GM21737 (cell line): ENCODE measurements at regions not wholly inside any gene's neighbourhood (a gene's known extent, or its start where the extent isn't known, plus 50 kb on each side); places are given as distances from the start of the nearest gene placed in this dataset.
A peak's percentile ranks its signal among the peaks of the same experiment; 100 is the strongest.

Experiments
- ATAC-seq: cut with Tn5 transposase; IDR thresholded peaks from one replicate; pipeline ENCODE4 v1.9.1; 2021; ENCODE audit warnings: mild to moderate bottlenecking, moderate library complexity; ENCODE audit not compliant: unreplicated experiment

GRCh38 chr20:39623584-39624234, 661.6 kb downstream of the DHX35 start:
- ATAC-seq: no peak

GRCh38 chr20:39619271-39619785, 657.2 kb downstream of the DHX35 start:
- no peak for ATAC-seq

- ATAC-seq: no peak
Measured at GRCh38 chr20:39611901-39612300, 649.8 kb downstream of the DHX35 start.

GRCh38 chr20:39607141-39607540, 645.0 kb downstream of the DHX35 start:
- no peak for ATAC-seq

GRCh38 chr20:39605908-39606307, 643.8 kb downstream of the DHX35 start:
- no peak for ATAC-seq

GRCh38 chr20:39605361-39605760, 643.2 kb downstream of the DHX35 start:
- no peak for ATAC-seq

- no peak for ATAC-seq
Measured at GRCh38 chr20:39603219-39603618, 641.1 kb downstream of the DHX35 start.

- ATAC-seq: no peak
Measured at GRCh38 chr20:39602649-39603048, 640.5 kb downstream of the DHX35 start.

GRCh38 chr20:39600871-39601270, 638.7 kb downstream of the DHX35 start:
- no peak for ATAC-seq

- ATAC-seq: no peak
Measured at GRCh38 chr20:39600156-39600555, 638.0 kb downstream of the DHX35 start.

GRCh38 chr20:39596554-39596953, 634.4 kb downstream of the DHX35 start:
- no peak for ATAC-seq

- ATAC-seq: no peak
Measured at GRCh38 chr20:39592371-39592770, 630.2 kb downstream of the DHX35 start.

GRCh38 chr20:39588148-39588757, 626.1 kb downstream of the DHX35 start:
- no peak for ATAC-seq

- no peak for ATAC-seq
Measured at GRCh38 chr20:39581034-39581433, 618.9 kb downstream of the DHX35 start.

GRCh38 chr20:39576771-39577170, 614.6 kb downstream of the DHX35 start:
- ATAC-seq: no peak

GRCh38 chr20:39574061-39574460, 611.9 kb downstream of the DHX35 start:
- ATAC-seq: no peak

GRCh38 chr20:39571171-39571570, 609.0 kb downstream of the DHX35 start:
- no peak for ATAC-seq

- peak; percentile 66 for ATAC-seq
Measured at GRCh38 chr20:39568109-39568508, 606.0 kb downstream of the DHX35 start.

- ATAC-seq: no peak
Measured at GRCh38 chr20:39563349-39563748, 601.2 kb downstream of the DHX35 start.

- ATAC-seq: no peak
Measured at GRCh38 chr20:39554341-39554740, 592.2 kb downstream of the DHX35 start.

- no peak for ATAC-seq
Measured at GRCh38 chr20:39553120-39553519, 591.0 kb downstream of the DHX35 start.

GRCh38 chr20:39549733-39550132, 587.6 kb downstream of the DHX35 start:
- no peak for ATAC-seq
